ENCODE measurements at regions not wholly inside any gene's neighbourhood (a gene's known extent, or its start where the extent isn't known, plus 50 kb on each side); places are given as distances from the start of the nearest gene placed in this dataset.

- Histone ChIP-seq H2AFZ (ENCODE audit: low read depth, low read length, poor library complexity, severe bottlenecking) (no peak overlapping the region), H3K27me3 (ENCODE audit: insufficient read depth, low read length) (no peaks in the 10 kb centered on the region), H3K4me3 (replicated peaks in 1 of 2; ENCODE audit: low read depth in 1 of 2, low read length in 2 of 2) (no peak overlapping the region), H4K20me1 (ENCODE audit: insufficient read depth) (no peaks in the 10 kb centered on the region), H3K4me2 (ENCODE audit: low read length) (no peak overlapping the region), H3K79me2 (ENCODE audit: insufficient read depth, low read length) (no peaks in the 10 kb centered on the region), H3K9me2 (ENCODE audit: insufficient read depth) (no peaks in the 10 kb centered on the region), H3K9me3 (ENCODE audit: control insufficient read depth in 1 of 2, insufficient read depth in 1 of 2, low read depth in 1 of 2, low read length in 2 of 2) (peaks cover 0 to 3% of the 10 kb centered on the region in 2 experiments; a peak in 2 of 4 replicates), H3K36me3 (ENCODE audit: control insufficient read depth in 1 of 2, insufficient read depth in 2 of 2, low read length in 2 of 2) (no peaks in the 10 kb centered on the region), H3K27ac (ENCODE audit: low read depth, low read length) (no peak overlapping the region), H3K9ac (ENCODE audit: low read length) (no peak overlapping the region), H3K4me1 (ENCODE audit: control insufficient read depth in 1 of 2, insufficient read depth in 2 of 2, low read length in 2 of 2) (no peaks in the 10 kb centered on the region)
- TF ChIP-seq TCF7L2 (IDR thresholded peaks at IDR 0.05; ENCODE audit: borderline replicate concordance, extremely low read depth, insufficient read depth, insufficient read length) (no peak), CBX3 (IDR thresholded peaks at IDR 0.05; ENCODE audit: low read depth) (no peak), ATF3 (IDR thresholded peaks at IDR 0.05) (no peak), SIN3A (IDR thresholded peaks at IDR 0.05; ENCODE audit: low read depth) (no peak), JUND (IDR thresholded peaks at IDR 0.05) (no peak), EGR1 (IDR thresholded peaks at IDR 0.05; ENCODE audit: low read depth) (no peak), ZFX (IDR thresholded peaks at IDR 0.05) (no peak), MAX (IDR thresholded peaks at IDR 0.05) (no peak), SRF (IDR thresholded peaks at IDR 0.05; ENCODE audit: low read depth) (no peak), YY1 (IDR thresholded peaks at IDR 0.05; ENCODE audit: extremely low read depth, insufficient replicate concordance, low read depth, low read length) (no peak)
- intact Hi-C loops (cut with micrococcal nuclease): no loop called here
- DNase-seq (ENCODE audit: low read depth, low spot score) (no peak), ATAC-seq (no peak)
- POLR2A ChIA-PET: no interaction called here
- RAD21 ChIA-PET (ENCODE audit: low non-redundant PET in 1 of 2, low total read pairs in 2 of 2, uncharacterized antibody in 2 of 2, unreplicated experiment in 2 of 2): no interaction called here
- CTCF ChIA-PET: no interaction called here
- BruUV-seq (replicated peaks): no TSS peak
Observed at GRCh38 chr10:8468477-8468876, 414.0 kb downstream of the GATA3 start.

GRCh38 chr10:8473205-8473604 is 418.7 kb downstream of the GATA3 start:
- POLR2A ChIA-PET: no interaction called here
- Histone ChIP-seq H3K27ac (ENCODE audit: low read depth, low read length) (no peak overlapping the region), H3K4me3 (replicated peaks in 1 of 2; ENCODE audit: low read depth in 1 of 2, low read length in 2 of 2) (no peak overlapping the region), H3K36me3 (ENCODE audit: control insufficient read depth in 1 of 2, insufficient read depth in 2 of 2, low read length in 2 of 2) (no peaks in the 10 kb centered on the region), H3K4me1 (ENCODE audit: control insufficient read depth in 1 of 2, insufficient read depth in 2 of 2, low read length in 2 of 2) (no peaks in the 10 kb centered on the region), H2AFZ (ENCODE audit: low read depth, low read length, poor library complexity, severe bottlenecking) (no peak overlapping the region), H3K9me2 (ENCODE audit: insufficient read depth) (no peaks in the 10 kb centered on the region), H3K9ac (ENCODE audit: low read length) (no peak overlapping the region), H3K79me2 (ENCODE audit: insufficient read depth, low read length) (no peaks in the 10 kb centered on the region), H4K20me1 (ENCODE audit: insufficient read depth) (no peaks in the 10 kb centered on the region), H3K4me2 (ENCODE audit: low read length) (no peak overlapping the region), H3K27me3 (ENCODE audit: insufficient read depth, low read length) (no peaks in the 10 kb centered on the region), H3K9me3 (ENCODE audit: control insufficient read depth in 1 of 2, insufficient read depth in 1 of 2, low read depth in 1 of 2, low read length in 2 of 2) (peaks cover 0 to 3% of the 10 kb centered on the region in 2 experiments; a peak in 2 of 4 replicates)
- ATAC-seq (no peak), DNase-seq (ENCODE audit: low read depth, low spot score) (no peak)
- intact Hi-C loops (cut with micrococcal nuclease): no loop called here
- RAD21 ChIA-PET (ENCODE audit: low non-redundant PET in 1 of 2, low total read pairs in 2 of 2, uncharacterized antibody in 2 of 2, unreplicated experiment in 2 of 2): no interaction called here
- CTCF ChIA-PET: no interaction called here
- no TSS peak for BruUV-seq (replicated peaks)
- TF ChIP-seq ATF3 (IDR thresholded peaks at IDR 0.05) (no peak), ZNF274 (IDR thresholded peaks at IDR 0.05; ENCODE audit: low read depth, low read length) (no peak), JUND (IDR thresholded peaks at IDR 0.05) (no peak), CTCF (IDR thresholded peaks at IDR 0.05 in 2 of 3, conservative IDR thresholded peaks at IDR 0.05 in 1 of 3; ENCODE audit: borderline replicate concordance in 1 of 3, insufficient read depth in 1 of 3, low read depth in 2 of 3, low read length in 2 of 3) (no peak), ZFX (IDR thresholded peaks at IDR 0.05) (no peak), ZBTB33 (IDR thresholded peaks at IDR 0.05; ENCODE audit: extremely low read depth, insufficient replicate concordance, low read length) (no peak), EZH2phosphoT487 (IDR thresholded peaks at IDR 0.05; ENCODE audit: borderline replicate concordance) (no peak), POLR2A (IDR thresholded peaks at IDR 0.05; ENCODE audit: borderline replicate concordance, extremely low read depth, insufficient read depth, insufficient read length) (no peak), EZH2 (IDR thresholded peaks at IDR 0.05) (no peak), EGR1 (IDR thresholded peaks at IDR 0.05; ENCODE audit: low read depth) (no peak), MAX (IDR thresholded peaks at IDR 0.05) (no peak), SRF (IDR thresholded peaks at IDR 0.05; ENCODE audit: low read depth) (no peak)

All from HCT116 (cell line).